ENCODE measurements at regions not wholly inside any gene's neighbourhood (a gene's known extent, or its start where the extent isn't known, plus 50 kb on each side); places are given as distances from the start of the nearest gene placed in this dataset.

DNA sequence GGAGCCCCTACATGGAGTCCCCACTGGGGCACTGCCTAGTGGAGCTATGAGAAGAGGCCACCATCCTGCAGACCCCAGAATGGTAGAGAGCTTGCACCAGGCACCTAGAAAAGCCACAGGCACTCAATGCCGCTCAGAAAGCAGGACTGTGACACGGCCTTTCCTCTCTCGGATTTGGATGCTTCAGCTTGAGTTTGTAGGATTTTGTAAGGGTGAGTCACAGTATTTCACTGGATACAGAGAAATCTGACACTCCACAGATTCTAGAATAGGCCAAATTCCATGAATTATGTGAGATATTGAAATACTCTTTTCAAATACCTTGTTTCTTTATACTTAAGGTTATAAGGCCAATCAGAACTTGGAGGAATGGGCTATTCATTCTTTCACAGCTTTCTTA is 424.5 kb downstream of the HTR1B start:
- no TSS peak for BruUV-seq (replicated peaks)
- Histone ChIP-seq H3K9me2 (ENCODE audit: insufficient read depth) (no peaks in the 10 kb centered on the region), H3K27ac (ENCODE audit: low read depth, low read length) (no peak overlapping the region), H4K20me1 (ENCODE audit: insufficient read depth) (no peaks in the 10 kb centered on the region), H3K9ac (ENCODE audit: low read length) (no peak overlapping the region), H3K4me1 (ENCODE audit: control insufficient read depth in 1 of 2, insufficient read depth in 2 of 2, low read length in 2 of 2) (peaks cover 0 to 6% of the 10 kb centered on the region in 2 experiments; a peak in 2 of 4 replicates), H3K4me3 (replicated peaks in 1 of 2; ENCODE audit: low read depth in 1 of 2, low read length in 2 of 2) (no peak overlapping the region), H2AFZ (ENCODE audit: low read depth, low read length, poor library complexity, severe bottlenecking) (no peak overlapping the region), H3K9me3 (ENCODE audit: control insufficient read depth in 1 of 2, insufficient read depth in 1 of 2, low read depth in 1 of 2, low read length in 2 of 2) (no peaks in the 10 kb centered on the region), H3K36me3 (ENCODE audit: control insufficient read depth in 1 of 2, insufficient read depth in 2 of 2, low read length in 2 of 2) (no peaks in the 10 kb centered on the region), H3K79me2 (ENCODE audit: insufficient read depth, low read length) (no peaks in the 10 kb centered on the region), H3K4me2 (ENCODE audit: low read length) (no peak overlapping the region), H3K27me3 (ENCODE audit: insufficient read depth, low read length) (no peaks in the 10 kb centered on the region)
- no peak for DNase-seq (ENCODE audit: low read depth, low spot score)
- TF ChIP-seq ZFX (IDR thresholded peaks at IDR 0.05) = no peak
- no peak for TF ChIP-seq JUND (IDR thresholded peaks at IDR 0.05)
- TF ChIP-seq POLR2AphosphoS5 (IDR thresholded peaks at IDR 0.05; ENCODE audit: low read depth, low read length) = no peak
- CTCF ChIA-PET = no interaction called here
- ATAC-seq = no peak
- POLR2A ChIA-PET = interaction anchor here (0.6 kb wide), 1 partner anchor 38 kb away, joined by 3 read pairs; no protein-coding TSS in a partner anchor
- RAD21 ChIA-PET (ENCODE audit: low non-redundant PET in 1 of 2, low total read pairs in 2 of 2, uncharacterized antibody in 2 of 2, unreplicated experiment in 2 of 2) = no interaction called here
- intact Hi-C loops (cut with micrococcal nuclease) = no loop called here

DNA sequence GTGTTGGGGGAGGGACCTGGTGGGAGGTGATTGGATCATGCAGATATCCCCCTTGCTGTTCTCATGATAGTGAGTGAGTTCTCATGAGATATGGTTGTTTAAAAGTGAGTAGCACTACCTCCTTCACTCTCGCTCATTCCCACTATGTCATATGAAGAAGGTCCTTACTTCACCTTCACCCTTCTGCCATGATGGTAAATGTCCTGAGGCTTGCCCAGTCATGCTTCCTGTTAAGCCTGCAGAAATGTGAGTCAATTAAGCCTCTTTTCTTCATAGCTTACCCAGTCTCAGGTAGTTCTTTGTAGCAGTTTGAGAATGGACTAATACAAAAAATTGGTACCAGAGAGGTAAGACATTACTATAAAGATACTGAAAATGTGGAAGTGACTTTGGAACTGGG is 425.9 kb downstream of the HTR1B start:
- ChIA-PET CTCF (no interaction called here), RAD21 (ENCODE audit: low non-redundant PET in 1 of 2, low total read pairs in 2 of 2, uncharacterized antibody in 2 of 2, unreplicated experiment in 2 of 2) (no interaction called here), POLR2A (no interaction called here)
- no peak overlapping the region for H2AFZ ChIP-seq (ENCODE audit: low read depth, low read length, poor library complexity, severe bottlenecking)
- H3K79me2 ChIP-seq (ENCODE audit: insufficient read depth, low read length) = no peaks in the 10 kb centered on the region
- no peak overlapping the region for H3K4me2 ChIP-seq (ENCODE audit: low read length)
- no peak overlapping the region for H3K27ac ChIP-seq (ENCODE audit: low read depth, low read length)
- H3K27me3 ChIP-seq (ENCODE audit: insufficient read depth, low read length) = no peaks in the 10 kb centered on the region
- H3K36me3 ChIP-seq (ENCODE audit: control insufficient read depth in 1 of 2, insufficient read depth in 2 of 2, low read length in 2 of 2) = no peaks in the 10 kb centered on the region
- H3K9ac ChIP-seq (ENCODE audit: low read length) = no peak overlapping the region
- TF ChIP-seq JUND (IDR thresholded peaks at IDR 0.05) (no peak), CBX3 (IDR thresholded peaks at IDR 0.05; ENCODE audit: low read depth) (no peak), ELF1 (IDR thresholded peaks at IDR 0.05; ENCODE audit: borderline replicate concordance, low read depth) (no peak), SRF (IDR thresholded peaks at IDR 0.05; ENCODE audit: low read depth) (no peak), YY1 (IDR thresholded peaks at IDR 0.05; ENCODE audit: extremely low read depth, insufficient replicate concordance, low read depth, low read length) (no peak), EZH2phosphoT487 (IDR thresholded peaks at IDR 0.05; ENCODE audit: borderline replicate concordance) (no peak)
- DNase-seq (ENCODE audit: low read depth, low spot score) (no peak), ATAC-seq (no peak)
- no peak overlapping the region for H3K4me3 ChIP-seq (replicated peaks in 1 of 2; ENCODE audit: low read depth in 1 of 2, low read length in 2 of 2)
- BruUV-seq (replicated peaks) = no TSS peak
- intact Hi-C loops (cut with micrococcal nuclease) = no loop called here
- no peaks in the 10 kb centered on the region for H4K20me1 ChIP-seq (ENCODE audit: insufficient read depth)
- no peaks in the 10 kb centered on the region for H3K9me3 ChIP-seq (ENCODE audit: control insufficient read depth in 1 of 2, insufficient read depth in 1 of 2, low read depth in 1 of 2, low read length in 2 of 2)
- H3K4me1 ChIP-seq (ENCODE audit: control insufficient read depth in 1 of 2, insufficient read depth in 2 of 2, low read length in 2 of 2) = peaks cover 0 to 7% of the 10 kb centered on the region in 2 experiments; a peak in 2 of 4 replicates
- H3K9me2 ChIP-seq (ENCODE audit: insufficient read depth) = no peaks in the 10 kb centered on the region
